ENCODE measurements at regions not wholly inside any gene's neighbourhood (a gene's known extent, or its start where the extent isn't known, plus 50 kb on each side); places are given as distances from the start of the nearest gene placed in this dataset.

DNA sequence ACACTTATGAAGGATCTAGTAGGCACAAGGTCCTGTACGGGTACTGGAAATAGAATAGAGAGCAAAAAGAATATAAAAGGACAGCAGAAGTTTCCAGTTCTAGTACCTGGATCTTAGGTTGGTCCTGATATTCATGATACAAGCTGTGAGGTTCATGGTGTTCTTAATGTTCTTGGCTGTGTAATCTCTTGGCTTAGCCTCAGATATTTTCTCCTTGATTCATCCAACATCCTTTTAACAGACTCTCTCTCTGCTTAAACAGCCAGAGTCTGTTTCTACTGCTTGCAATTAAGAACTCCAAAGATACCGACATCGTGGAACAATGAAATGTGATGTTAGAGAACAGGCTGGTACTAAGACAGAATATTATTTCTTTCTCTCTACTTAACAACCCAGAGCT, 49.9 kb downstream of the CNTN3 start:
- Histone ChIP-seq H2AFZ (ENCODE audit: low read depth, low read length) (no peak overlapping the region), H3K27me3 (ENCODE audit: insufficient read depth, low read length) (no peaks in the 10 kb centered on the region), H3K36me3 (ENCODE audit: insufficient read depth, low read length) (no peaks in the 10 kb centered on the region), H3K4me3 (ENCODE audit: low read length) (no peak overlapping the region), H3K4me1 (ENCODE audit: insufficient read depth, low read length) (no peaks in the 10 kb centered on the region), H3K9me3 (ENCODE audit: low read length) (peaks cover 7% of the 10 kb centered on the region)

DNA sequence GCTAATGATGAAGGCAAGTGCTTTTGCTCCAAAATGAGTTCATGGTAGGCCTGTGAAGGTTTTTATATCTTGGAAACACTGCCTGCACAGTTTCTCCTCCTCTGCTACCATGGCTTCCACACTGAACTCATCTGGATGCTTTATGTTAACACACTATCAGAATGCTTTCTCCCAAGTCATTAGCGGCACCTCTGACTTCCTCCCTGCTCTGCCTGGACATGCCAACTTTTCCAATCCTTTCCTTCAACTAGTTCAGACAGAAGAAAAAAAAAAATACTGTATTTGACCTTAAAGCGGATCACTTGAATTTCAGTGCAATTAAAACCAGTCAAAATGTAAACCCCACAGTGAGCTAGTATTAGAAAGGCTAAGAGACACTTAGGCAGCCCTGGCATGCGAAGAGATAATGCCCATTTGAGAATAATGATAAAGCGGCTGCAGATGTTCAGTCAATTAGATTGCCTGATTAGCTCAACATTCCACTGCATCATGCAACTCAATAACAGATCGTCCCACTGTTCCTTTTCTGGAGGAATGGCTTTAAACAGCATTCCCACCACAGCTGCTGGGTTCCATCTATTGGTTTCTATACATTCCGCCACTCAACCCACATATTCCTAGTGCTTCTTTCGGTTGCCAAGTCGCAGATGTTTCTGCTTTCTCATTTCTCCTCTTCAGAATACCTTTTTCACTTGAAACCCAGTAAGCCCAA, 51.7 kb downstream of the CNTN3 start:
- Histone ChIP-seq H3K4me3 (ENCODE audit: low read length) (no peak overlapping the region), H3K36me3 (ENCODE audit: insufficient read depth, low read length) (no peaks in the 10 kb centered on the region), H3K27me3 (ENCODE audit: insufficient read depth, low read length) (no peaks in the 10 kb centered on the region), H3K4me1 (ENCODE audit: insufficient read depth, low read length) (no peaks in the 10 kb centered on the region), H2AFZ (ENCODE audit: low read depth, low read length) (no peak overlapping the region), H3K9me3 (ENCODE audit: low read length) (peaks cover 7% of the 10 kb centered on the region)

DNA sequence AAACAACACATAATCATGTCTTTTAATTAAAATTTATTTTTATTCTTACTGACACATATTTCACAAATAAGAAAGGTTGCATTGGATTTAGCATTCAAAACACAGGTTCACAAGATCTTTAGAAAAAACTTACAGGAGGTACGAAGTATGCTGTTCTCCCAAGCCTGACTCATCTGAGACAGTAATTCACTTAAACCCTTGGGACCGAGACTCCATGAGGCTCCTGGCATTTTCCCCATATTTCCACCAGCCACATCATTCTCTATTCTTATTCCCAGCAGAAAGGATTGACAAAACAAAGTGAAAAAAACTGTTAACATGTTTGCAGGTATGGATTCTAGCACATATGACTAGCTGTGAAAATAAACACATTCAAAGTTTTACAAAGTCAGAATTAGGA, 52.6 kb downstream of the CNTN3 start:
- Histone ChIP-seq H3K4me1 (ENCODE audit: insufficient read depth, low read length) (no peaks in the 10 kb centered on the region), H3K4me3 (ENCODE audit: low read length) (no peak overlapping the region), H2AFZ (ENCODE audit: low read depth, low read length) (no peak overlapping the region), H3K9me3 (ENCODE audit: low read length) (peaks cover 7% of the 10 kb centered on the region), H3K36me3 (ENCODE audit: insufficient read depth, low read length) (no peaks in the 10 kb centered on the region), H3K27me3 (ENCODE audit: insufficient read depth, low read length) (no peaks in the 10 kb centered on the region)

DNA sequence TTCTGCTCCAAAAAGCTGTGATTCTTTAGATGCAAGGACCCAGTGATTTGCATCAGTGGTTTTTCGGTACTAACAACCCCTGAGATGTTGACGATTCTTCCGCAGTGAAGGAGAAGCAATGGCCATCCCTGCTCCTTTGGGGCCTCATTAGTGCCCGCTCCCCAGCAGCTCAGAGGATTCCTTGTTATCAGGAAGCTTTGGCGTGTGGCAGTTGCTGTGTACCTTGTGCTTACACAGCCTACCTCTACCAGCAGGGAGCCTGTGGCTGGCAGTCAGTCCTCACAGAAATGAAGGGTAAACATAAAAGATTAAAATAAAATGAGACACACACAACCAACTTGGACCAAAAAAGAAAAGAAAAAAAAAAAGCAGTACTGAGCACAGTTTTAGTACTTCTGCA, 55.2 kb downstream of the CNTN3 start:
- Histone ChIP-seq H3K9me3 (ENCODE audit: low read length) (peaks cover 5% of the 10 kb centered on the region), H3K4me1 (ENCODE audit: insufficient read depth, low read length) (no peaks in the 10 kb centered on the region), H3K36me3 (ENCODE audit: insufficient read depth, low read length) (no peaks in the 10 kb centered on the region), H3K27me3 (ENCODE audit: insufficient read depth, low read length) (no peaks in the 10 kb centered on the region), H3K4me3 (ENCODE audit: low read length) (no peak overlapping the region), H2AFZ (ENCODE audit: low read depth, low read length) (no peak overlapping the region)

DNA sequence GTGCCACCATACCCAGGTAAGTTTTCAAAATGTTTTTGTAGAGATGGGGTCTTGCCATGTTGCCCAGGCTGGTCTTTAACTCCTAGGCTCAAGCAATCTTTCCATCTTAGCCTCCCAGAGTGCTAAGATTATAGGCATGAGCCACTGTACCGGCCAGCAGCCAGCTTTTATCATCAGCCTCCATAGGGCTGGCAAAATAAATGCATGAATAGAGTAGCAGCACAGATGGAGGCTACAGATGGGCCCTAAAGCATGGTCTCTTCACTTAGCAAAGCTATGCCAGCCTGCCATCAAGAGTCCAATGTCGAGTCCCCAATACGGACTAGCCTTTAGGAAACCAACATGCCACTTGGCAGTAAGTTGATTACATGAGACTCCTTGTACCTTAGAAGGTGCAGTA, 63.8 kb downstream of the CNTN3 start:
- H2AFZ ChIP-seq (ENCODE audit: low read depth, low read length) = no peak overlapping the region
- H3K4me1 ChIP-seq (ENCODE audit: insufficient read depth, low read length) = no peaks in the 10 kb centered on the region
- no peaks in the 10 kb centered on the region for H3K36me3 ChIP-seq (ENCODE audit: insufficient read depth, low read length)
- no peaks in the 10 kb centered on the region for H3K27me3 ChIP-seq (ENCODE audit: insufficient read depth, low read length)
- no peaks in the 10 kb centered on the region for H3K9me3 ChIP-seq (ENCODE audit: low read length)
- no peak overlapping the region for H3K4me3 ChIP-seq (ENCODE audit: low read length)

DNA sequence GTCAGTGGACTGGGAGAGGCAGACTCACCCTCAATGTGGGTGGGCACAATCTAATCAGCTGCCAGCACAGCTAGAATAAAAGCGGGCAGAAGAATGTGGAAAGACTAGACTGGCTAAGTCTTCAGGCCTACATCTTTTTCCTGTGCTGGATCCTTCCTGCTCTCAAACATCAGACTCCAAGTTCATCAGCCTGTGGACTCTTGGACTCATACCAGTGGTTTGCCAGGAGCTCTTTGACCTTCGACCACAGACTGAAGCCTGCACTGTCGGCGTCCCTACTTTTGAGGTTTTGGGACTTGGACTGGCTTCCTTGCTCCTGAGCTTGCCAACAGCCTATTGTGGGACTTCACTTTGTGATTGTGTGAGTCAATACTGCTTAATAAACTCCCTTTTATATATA, 68.0 kb downstream of the CNTN3 start:
- no peak overlapping the region for H3K4me3 ChIP-seq (ENCODE audit: low read length)
- H3K9me3 ChIP-seq (ENCODE audit: low read length) = no peaks in the 10 kb centered on the region
- no peaks in the 10 kb centered on the region for H3K36me3 ChIP-seq (ENCODE audit: insufficient read depth, low read length)

DNA sequence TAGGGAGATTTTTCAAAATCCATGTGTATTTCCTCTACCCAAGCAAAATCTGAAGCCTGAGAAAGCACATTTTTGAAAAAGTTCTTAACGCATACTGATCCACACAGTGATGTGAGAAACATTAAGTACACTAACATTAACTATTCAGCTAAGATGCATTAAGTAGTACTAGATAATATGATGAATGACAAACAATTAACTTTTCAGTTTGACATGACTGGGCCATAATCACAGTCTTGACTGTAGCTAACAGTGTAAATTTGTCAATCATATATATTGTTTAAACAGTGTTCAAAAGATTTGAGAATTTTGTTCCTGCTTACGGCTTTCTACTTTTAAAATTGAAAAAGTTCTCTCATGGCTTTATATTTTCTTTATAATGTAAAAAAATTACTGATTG, 72.0 kb downstream of the CNTN3 start:
- Histone ChIP-seq H3K9me3 (ENCODE audit: low read length) (no peaks in the 10 kb centered on the region), H2AFZ (ENCODE audit: low read depth, low read length) (no peak overlapping the region), H3K4me1 (ENCODE audit: insufficient read depth, low read length) (no peaks in the 10 kb centered on the region), H3K36me3 (ENCODE audit: insufficient read depth, low read length) (no peaks in the 10 kb centered on the region), H3K27me3 (ENCODE audit: insufficient read depth, low read length) (no peaks in the 10 kb centered on the region), H3K4me3 (ENCODE audit: low read length) (no peak overlapping the region)

More for the DNA sequence above, 68.0 kb downstream of the CNTN3 start:
- H3K4me1 ChIP-seq (ENCODE audit: insufficient read depth, low read length) = no peaks in the 10 kb centered on the region
- H2AFZ ChIP-seq (ENCODE audit: low read depth, low read length) = no peak overlapping the region
- no peaks in the 10 kb centered on the region for H3K27me3 ChIP-seq (ENCODE audit: insufficient read depth, low read length)

DNA sequence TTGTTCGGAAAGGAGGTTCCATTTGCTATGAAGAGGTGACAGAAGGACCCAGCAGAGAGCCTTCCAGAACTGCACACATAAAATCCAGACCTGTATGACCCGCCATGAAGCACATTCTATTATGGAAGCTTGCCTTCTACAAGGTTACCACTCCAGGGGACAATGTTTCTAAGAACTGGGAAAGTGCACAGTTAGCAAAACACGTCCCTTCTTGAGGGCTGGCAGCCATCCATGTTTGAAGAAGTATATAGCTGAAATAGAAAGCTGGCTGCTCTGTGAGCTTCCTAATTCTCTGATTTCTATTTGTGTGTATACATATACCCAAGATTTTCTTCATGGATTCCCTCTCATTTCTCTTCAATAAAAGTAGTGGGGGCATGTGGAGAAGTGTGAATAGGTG, 74.6 kb downstream of the CNTN3 start:
- H2AFZ ChIP-seq (ENCODE audit: low read depth, low read length) = no peak overlapping the region
- no peaks in the 10 kb centered on the region for H3K4me1 ChIP-seq (ENCODE audit: insufficient read depth, low read length)
- H3K36me3 ChIP-seq (ENCODE audit: insufficient read depth, low read length) = no peaks in the 10 kb centered on the region
- no peak overlapping the region for H3K4me3 ChIP-seq (ENCODE audit: low read length)
- H3K9me3 ChIP-seq (ENCODE audit: low read length) = no peaks in the 10 kb centered on the region
- H3K27me3 ChIP-seq (ENCODE audit: insufficient read depth, low read length) = no peaks in the 10 kb centered on the region

DNA sequence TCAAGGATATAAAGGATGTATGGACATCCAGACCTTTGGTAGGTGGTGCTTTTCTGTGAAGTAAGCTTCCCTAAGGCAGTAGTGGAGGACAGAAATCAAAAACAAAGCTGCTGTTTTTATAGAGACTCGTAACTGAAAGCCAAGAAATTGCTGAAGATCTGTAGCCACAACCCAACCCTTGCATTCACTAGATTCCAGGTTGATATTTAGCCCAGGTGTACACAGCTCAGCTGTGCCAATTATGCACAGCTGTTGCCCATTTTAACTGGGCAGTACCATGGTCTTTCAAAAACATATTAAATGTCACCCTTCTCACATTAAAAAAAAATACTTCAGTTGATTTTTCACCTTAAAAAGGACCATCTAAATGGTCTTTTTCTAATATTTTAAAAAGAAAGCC, 75.8 kb downstream of the CNTN3 start:
- no peaks in the 10 kb centered on the region for H3K27me3 ChIP-seq (ENCODE audit: insufficient read depth, low read length)
- H3K4me1 ChIP-seq (ENCODE audit: insufficient read depth, low read length) = no peaks in the 10 kb centered on the region
- H3K9me3 ChIP-seq (ENCODE audit: low read length) = no peaks in the 10 kb centered on the region
- H2AFZ ChIP-seq (ENCODE audit: low read depth, low read length) = no peak overlapping the region
- no peak overlapping the region for H3K4me3 ChIP-seq (ENCODE audit: low read length)
- H3K36me3 ChIP-seq (ENCODE audit: insufficient read depth, low read length) = no peaks in the 10 kb centered on the region

DNA sequence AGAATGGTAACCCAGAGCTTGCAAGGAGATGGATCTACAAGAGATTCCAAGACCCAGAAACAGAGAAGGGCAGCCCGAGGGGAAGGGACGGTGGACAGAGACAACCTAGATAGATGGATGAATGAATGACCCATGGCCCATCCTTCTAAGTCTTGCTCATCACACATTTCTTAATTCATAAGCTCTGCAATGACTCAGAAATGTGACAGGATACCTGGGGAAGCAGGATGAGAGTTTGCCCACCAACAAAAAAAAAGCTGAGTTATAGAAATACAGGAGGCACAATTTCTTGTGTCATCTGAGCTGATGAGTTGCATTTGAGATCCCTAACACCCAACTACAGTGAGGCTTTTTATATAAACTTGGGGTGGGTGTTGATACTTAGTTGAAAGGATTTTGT, 76.6 kb downstream of the CNTN3 start:
- Histone ChIP-seq H2AFZ (ENCODE audit: low read depth, low read length) (no peak overlapping the region), H3K36me3 (ENCODE audit: insufficient read depth, low read length) (no peaks in the 10 kb centered on the region), H3K4me1 (ENCODE audit: insufficient read depth, low read length) (no peaks in the 10 kb centered on the region), H3K27me3 (ENCODE audit: insufficient read depth, low read length) (no peaks in the 10 kb centered on the region), H3K9me3 (ENCODE audit: low read length) (no peaks in the 10 kb centered on the region), H3K4me3 (ENCODE audit: low read length) (no peak overlapping the region)

DNA sequence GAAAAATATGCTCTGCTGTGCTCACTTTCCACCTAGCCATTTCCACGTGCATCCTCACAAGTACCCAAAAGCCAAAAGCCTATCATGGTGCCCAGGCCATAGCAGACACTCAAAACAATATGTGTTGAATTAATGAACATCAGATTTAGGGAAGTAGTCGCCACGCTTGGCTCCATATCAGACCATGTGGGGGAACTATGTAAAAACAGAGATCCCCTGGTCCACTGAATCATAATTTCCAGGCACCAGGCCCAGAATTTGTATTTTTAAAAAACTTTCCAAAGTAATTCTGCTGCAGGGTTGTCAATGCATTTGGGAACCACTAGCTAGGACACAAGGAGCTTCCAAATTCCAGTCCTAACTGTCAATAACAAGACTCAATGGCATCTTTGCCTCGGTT, 77.3 kb downstream of the CNTN3 start:
- no peak overlapping the region for H2AFZ ChIP-seq (ENCODE audit: low read depth, low read length)
- H3K9me3 ChIP-seq (ENCODE audit: low read length) = no peaks in the 10 kb centered on the region
- no peaks in the 10 kb centered on the region for H3K4me1 ChIP-seq (ENCODE audit: insufficient read depth, low read length)
- no peaks in the 10 kb centered on the region for H3K27me3 ChIP-seq (ENCODE audit: insufficient read depth, low read length)
- H3K4me3 ChIP-seq (ENCODE audit: low read length) = no peak overlapping the region
- H3K36me3 ChIP-seq (ENCODE audit: insufficient read depth, low read length) = no peaks in the 10 kb centered on the region

DNA sequence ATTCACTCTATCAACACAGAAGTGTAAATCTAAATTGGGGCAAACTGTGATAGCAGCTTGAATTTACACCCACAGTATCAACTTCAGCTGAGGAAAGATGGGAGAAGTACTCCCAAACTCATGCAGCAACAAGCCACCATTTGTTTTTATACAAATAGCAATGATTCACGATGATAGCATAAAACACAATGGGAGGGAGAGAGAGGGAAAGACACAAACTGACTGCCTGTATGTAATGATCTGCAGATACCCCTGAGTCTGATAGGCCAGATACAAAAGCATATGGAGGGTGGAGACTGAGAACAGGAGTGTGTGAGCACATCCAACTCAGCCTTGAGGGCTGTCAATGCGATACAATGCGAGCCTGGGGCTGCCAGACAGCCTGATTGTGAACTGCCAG, 79.2 kb downstream of the CNTN3 start:
- Histone ChIP-seq H3K27me3 (ENCODE audit: insufficient read depth, low read length) (no peaks in the 10 kb centered on the region), H3K4me1 (ENCODE audit: insufficient read depth, low read length) (no peaks in the 10 kb centered on the region), H3K4me3 (ENCODE audit: low read length) (no peak overlapping the region), H3K36me3 (ENCODE audit: insufficient read depth, low read length) (no peaks in the 10 kb centered on the region), H2AFZ (ENCODE audit: low read depth, low read length) (no peak overlapping the region), H3K9me3 (ENCODE audit: low read length) (no peaks in the 10 kb centered on the region)

DNA sequence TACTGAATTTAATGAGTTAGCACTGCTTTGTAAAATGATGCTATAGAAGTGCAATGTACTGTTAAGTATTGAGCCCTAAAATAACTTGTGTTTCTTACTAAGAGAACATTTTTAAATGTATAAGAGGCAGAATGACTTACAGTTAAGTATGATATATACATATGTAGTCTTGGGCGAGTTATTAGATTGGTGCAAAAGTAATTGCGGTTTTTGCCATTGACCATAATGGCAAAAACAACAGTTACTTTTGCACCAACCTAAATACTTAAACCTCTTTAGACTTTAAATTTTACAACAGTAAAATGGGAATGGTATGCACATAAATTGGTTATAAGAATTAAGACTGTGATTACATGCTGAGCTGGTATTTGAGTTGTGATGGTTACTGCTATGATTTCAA, 79.8 kb downstream of the CNTN3 start:
- no peaks in the 10 kb centered on the region for H3K9me3 ChIP-seq (ENCODE audit: low read length)
- no peaks in the 10 kb centered on the region for H3K36me3 ChIP-seq (ENCODE audit: insufficient read depth, low read length)
- no peak overlapping the region for H3K4me3 ChIP-seq (ENCODE audit: low read length)
- H3K4me1 ChIP-seq (ENCODE audit: insufficient read depth, low read length) = no peaks in the 10 kb centered on the region
- H3K27me3 ChIP-seq (ENCODE audit: insufficient read depth, low read length) = no peaks in the 10 kb centered on the region
- no peak overlapping the region for H2AFZ ChIP-seq (ENCODE audit: low read depth, low read length)

DNA sequence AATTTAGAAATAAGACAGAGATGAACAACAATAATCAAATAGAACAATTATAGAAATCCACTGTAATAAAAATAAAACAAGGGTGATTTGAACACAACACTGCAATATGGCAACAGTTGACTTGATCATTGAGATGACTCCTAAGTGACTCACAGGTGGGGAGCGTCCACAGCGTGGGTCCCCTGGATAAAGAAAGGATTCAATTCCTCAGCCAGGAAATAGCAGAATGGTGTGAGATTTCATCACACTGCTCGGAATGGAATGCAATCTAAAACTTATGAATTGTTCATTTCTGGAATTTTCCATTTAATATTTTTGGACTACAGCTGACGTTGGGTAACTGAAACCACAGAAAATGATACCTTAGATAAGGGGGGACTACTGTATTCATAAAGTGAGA, 82.0 kb downstream of the CNTN3 start:
- Histone ChIP-seq H3K9me3 (ENCODE audit: low read length) (no peaks in the 10 kb centered on the region), H2AFZ (ENCODE audit: low read depth, low read length) (no peak overlapping the region), H3K4me1 (ENCODE audit: insufficient read depth, low read length) (no peaks in the 10 kb centered on the region), H3K4me3 (ENCODE audit: low read length) (no peak overlapping the region), H3K36me3 (ENCODE audit: insufficient read depth, low read length) (no peaks in the 10 kb centered on the region), H3K27me3 (ENCODE audit: insufficient read depth, low read length) (no peaks in the 10 kb centered on the region)

Data from neuron (in vitro differentiated cells).